GM19397 (cell line): ENCODE measurements at regions not wholly inside any gene's neighbourhood (a gene's known extent, or its start where the extent isn't known, plus 50 kb on each side); places are given as distances from the start of the nearest gene placed in this dataset.
A peak's percentile ranks its signal among the peaks of the same experiment; 100 is the strongest.

Experiments used
- ATAC-seq: cut with Tn5 transposase; IDR thresholded peaks from one replicate; pipeline ENCODE4 v1.9.1; 2021; ENCODE audit warnings: mild to moderate bottlenecking, moderate library complexity; ENCODE audit not compliant: unreplicated experiment

- no peak for ATAC-seq
Observed at GRCh38 chr5:39500551-39501175, 75.9 kb upstream of the DAB2 start.

GRCh38 chr5:39498278-39498952, 73.6 kb upstream of the DAB2 start:
- no peak for ATAC-seq

DNA sequence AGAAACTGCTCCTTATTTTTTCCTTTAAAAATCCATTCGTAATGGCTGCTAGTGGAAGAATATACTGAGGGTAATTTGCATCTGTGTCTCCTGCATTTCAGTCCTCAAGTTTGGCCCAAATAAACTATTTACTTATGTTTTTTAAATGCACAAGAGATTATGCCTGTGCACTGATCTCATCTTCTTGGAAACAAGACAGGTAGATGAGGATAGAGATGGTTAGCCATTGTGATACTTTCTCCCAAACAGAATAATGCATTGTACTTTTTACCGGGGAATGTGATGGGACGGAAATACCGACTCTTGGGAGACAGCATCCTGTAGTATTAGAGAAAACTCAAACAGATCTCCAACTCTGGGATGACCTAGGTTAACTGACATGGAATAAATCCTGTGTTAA, 72.5 kb upstream of the DAB2 start:
- no peak for ATAC-seq

GRCh38 chr5:39495227-39495626, 70.4 kb upstream of the DAB2 start:
- ATAC-seq = no peak

- peak; percentile 80 for ATAC-seq
Observed at GRCh38 chr5:39494534-39494933, 69.8 kb upstream of the DAB2 start.

GRCh38 chr5:39494107-39494510, 69.3 kb upstream of the DAB2 start:
- ATAC-seq = peak; percentile 28

GRCh38 chr5:39491210-39491609, 66.4 kb upstream of the DAB2 start:
- no peak for ATAC-seq

DNA sequence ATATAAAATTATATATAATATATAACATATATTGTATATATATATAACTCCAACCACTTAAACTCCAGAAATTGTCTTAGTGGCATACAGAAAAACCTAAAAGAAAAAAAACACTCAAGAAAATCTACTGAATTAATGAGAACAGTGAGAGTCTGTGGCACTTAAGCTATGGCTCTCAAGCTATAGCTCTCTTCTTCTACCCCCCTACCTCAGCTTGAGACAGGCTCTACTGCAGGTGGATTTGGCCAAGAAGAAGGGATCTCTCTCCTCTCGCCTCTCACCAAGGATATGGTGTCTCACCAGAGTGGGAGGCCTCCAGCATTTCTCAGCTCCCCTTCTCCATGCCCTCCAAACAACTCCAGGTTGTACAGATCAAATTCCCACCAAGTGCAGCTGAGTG, 64.5 kb upstream of the DAB2 start:
- no peak for ATAC-seq

DNA sequence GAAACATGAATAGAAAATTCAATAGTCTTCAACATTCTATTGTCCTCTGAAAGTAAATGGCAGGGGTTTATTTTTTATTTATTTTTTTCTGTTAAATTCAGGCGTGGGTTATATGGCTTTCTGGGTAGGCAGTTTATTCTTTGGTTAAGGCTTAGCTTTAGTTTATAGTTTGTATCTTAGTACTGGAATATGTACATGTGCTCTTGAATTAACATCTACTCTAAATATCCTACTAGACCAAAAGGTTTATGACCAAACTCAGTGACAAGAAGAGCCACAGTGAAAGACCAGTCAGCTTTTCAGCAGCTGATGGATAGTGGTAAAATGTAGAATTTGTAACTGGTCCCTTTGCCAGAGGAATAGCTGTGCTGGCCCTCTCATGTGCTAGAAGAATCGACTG, 62.0 kb upstream of the DAB2 start:
- ATAC-seq = no peak

DNA sequence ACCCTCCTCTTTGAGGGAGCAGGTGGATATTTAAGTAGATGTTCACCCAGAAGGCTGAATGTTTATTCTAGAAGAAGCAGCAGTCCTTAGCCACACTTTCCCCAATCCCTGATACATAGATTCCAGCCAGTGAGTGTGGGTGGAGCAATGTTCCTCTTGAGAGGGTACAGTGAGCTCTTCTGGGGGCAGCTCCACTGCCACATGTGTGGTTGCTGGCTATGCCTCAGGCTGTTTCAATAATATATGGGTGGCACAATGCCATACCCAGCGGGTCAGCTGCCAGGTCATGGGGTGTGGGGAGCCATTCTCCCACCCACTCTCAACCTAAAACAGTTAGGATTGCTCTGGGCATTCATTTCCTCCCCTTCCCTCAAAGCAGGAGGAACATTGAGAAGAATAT, 61.6 kb upstream of the DAB2 start:
- ATAC-seq = no peak

DNA sequence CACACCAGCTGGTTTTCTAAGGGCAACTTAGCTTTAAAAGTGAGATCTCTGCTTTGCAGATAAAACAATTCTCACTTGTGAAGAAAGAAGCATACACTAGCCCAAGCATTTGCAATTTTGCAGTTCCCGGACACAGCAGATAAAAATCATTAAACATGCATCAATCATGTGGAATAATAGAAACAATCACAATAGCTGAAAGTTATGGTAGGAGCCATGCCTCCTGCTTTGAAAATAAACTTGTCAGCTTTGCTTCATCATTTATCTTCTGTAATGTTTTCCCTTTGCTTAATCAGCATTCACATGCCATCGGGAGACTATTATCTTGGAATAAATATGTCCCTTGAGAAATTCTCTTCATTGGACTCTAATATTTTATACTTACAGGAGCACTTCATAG, 60.3 kb upstream of the DAB2 start:
- ATAC-seq = no peak

- no peak for ATAC-seq
Observed at GRCh38 chr5:39484673-39485072, 59.9 kb upstream of the DAB2 start.

DNA sequence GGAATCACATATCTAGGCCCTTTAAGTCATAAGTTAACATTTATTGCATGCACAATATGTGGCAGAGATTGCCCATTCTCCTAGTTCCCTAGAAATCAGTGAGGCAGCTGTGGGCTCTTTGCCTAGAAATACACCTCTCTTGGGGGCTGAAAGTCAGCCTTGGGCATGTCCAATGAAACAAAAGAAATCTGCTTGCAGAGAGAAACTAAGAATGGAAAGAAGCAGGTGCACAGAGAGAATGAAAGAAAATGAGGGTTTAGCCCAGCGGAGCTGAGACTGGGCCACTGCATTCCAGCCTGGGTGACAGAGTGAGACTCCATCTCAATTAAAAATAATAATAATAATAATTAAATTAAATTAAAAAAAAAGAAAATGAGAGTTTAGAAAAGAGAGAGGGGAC, 57.3 kb upstream of the DAB2 start:
- ATAC-seq = no peak

- no peak for ATAC-seq
Observed at GRCh38 chr5:39479537-39479936, 54.8 kb upstream of the DAB2 start.

DNA sequence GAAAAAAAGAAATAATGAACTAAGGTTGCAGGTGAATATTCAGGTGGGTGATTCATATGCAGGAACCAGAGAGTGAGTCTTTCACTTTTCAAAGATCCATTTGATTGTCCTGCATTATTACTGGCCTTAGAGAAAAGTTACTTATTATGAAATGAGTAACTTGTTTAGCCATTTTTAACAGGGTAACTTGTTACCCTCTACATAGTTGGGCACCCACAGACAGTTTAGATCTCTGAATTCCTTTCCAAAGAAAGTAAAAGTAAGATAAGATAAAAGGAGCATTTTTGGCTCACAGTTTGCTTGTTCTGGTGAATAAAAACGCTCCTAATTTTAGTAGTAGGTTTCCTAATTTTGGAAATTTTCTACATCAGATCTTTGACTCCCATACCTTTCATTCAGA, 54.1 kb upstream of the DAB2 start:
- no peak for ATAC-seq

- ATAC-seq = no peak
Observed at GRCh38 chr5:39476843-39477220, 52.1 kb upstream of the DAB2 start.

- ATAC-seq = no peak
Observed at GRCh38 chr5:39475881-39476842, 51.4 kb upstream of the DAB2 start.

DNA sequence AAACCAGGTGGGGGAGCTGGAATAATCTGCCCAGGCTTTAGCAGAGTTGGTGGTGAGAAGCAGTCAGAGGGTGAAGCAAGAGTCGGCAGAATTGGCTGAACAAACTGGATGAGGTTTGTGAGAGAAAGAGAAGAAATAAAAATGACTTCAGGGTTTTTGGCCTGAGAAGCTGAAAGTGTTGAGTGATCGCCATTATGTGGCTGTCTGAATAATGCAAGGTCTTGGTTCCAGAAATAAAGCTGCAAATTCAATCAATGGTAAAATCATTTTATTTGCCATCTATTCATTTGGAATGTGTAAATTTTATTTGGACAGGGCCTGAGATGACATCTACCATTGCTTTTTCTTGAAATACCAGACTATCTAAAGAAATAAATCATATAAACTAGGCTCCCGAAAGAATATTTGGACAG, 50.4 kb upstream of the DAB2 start:
- ATAC-seq = no peak
